ENCODE measurements at regions not wholly inside any gene's neighbourhood (a gene's known extent, or its start where the extent isn't known, plus 50 kb on each side); places are given as distances from the start of the nearest gene placed in this dataset.

- TF ChIP-seq CTCF (conservative IDR thresholded peaks at IDR 0.05 in 1 of 2, IDR thresholded peaks at IDR 0.05 in 1 of 2; ENCODE audit: low read depth in 1 of 2, low read length in 2 of 2) = no peak
- TF ChIP-seq EZH2 (IDR thresholded peaks at IDR 0.05; ENCODE audit: low read length, missing control alignments) = no peak
- H3K79me2 ChIP-seq (ENCODE audit: control insufficient read depth, insufficient read depth, low read length) = peaks cover 7% of the 10 kb centered on the region
- DNase-seq (ENCODE audit: low read depth in 2 of 2) = peak in 1 of 2 donors; percentile 47
- no peaks in the 10 kb centered on the region for H3K36me3 ChIP-seq (ENCODE audit: control insufficient read depth, insufficient read depth, low read length)
- H3K4me3 ChIP-seq (replicated peaks in 1 of 4; ENCODE audit: control extremely low read depth in 1 of 4, insufficient read depth in 1 of 4, low read depth in 3 of 4, low read length in 4 of 4) = no peak overlapping the region
- no peak overlapping the region for H3K4me2 ChIP-seq (ENCODE audit: extremely low read depth, insufficient read depth, low read length)
- H3K9me3 ChIP-seq (ENCODE audit: control insufficient read depth, insufficient read depth, low read depth, low read length) = no peaks in the 10 kb centered on the region
- no peak overlapping the region for H3K9ac ChIP-seq (ENCODE audit: insufficient read depth, low read length)
- no peaks in the 10 kb centered on the region for H3K27me3 ChIP-seq (ENCODE audit: control insufficient read depth, insufficient read depth, low read length)
- no peaks in the 10 kb centered on the region for H3K4me1 ChIP-seq (ENCODE audit: control insufficient read depth, extremely low read depth, insufficient read depth, low read length)
- H2AFZ ChIP-seq (ENCODE audit: low read length) = no peak overlapping the region
- H3K27ac ChIP-seq (ENCODE audit: insufficient read depth, low read length) = no peak overlapping the region
- H4K20me1 ChIP-seq (ENCODE audit: control insufficient read depth, extremely low read depth, insufficient read depth, low read length) = no peaks in the 10 kb centered on the region
These were observed 116.2 kb upstream of the SLC4A4 start for GRCh38 chr4:71222661-71223060.

GRCh38 chr4:71229477-71230270 lies 109.1 kb upstream of the SLC4A4 start:
- peak overlapping the region; percentile 10 for H2AFZ ChIP-seq (ENCODE audit: low read length)

More at GRCh38 chr4:71229477-71230270, 109.1 kb upstream of the SLC4A4 start:
- DNase-seq (ENCODE audit: low read depth in 2 of 2) = peak; percentile 50 to 83
- peak overlapping the region; percentile 28 for H3K4me2 ChIP-seq (ENCODE audit: extremely low read depth, insufficient read depth, low read length)
- no peaks in the 10 kb centered on the region for H3K36me3 ChIP-seq (ENCODE audit: control insufficient read depth, insufficient read depth, low read length)
- peak overlapping the region; percentile 83 for H3K27ac ChIP-seq (ENCODE audit: insufficient read depth, low read length)
- H3K27me3 ChIP-seq (ENCODE audit: control insufficient read depth, insufficient read depth, low read length) = no peaks in the 10 kb centered on the region
- H3K9me3 ChIP-seq (ENCODE audit: control insufficient read depth, insufficient read depth, low read depth, low read length) = no peaks in the 10 kb centered on the region
- H3K4me1 ChIP-seq (ENCODE audit: control insufficient read depth, extremely low read depth, insufficient read depth, low read length) = peaks cover 20% of the 10 kb centered on the region
- TF ChIP-seq EZH2 (IDR thresholded peaks at IDR 0.05; ENCODE audit: low read length, missing control alignments) (no peak), CTCF (conservative IDR thresholded peaks at IDR 0.05 in 1 of 2, IDR thresholded peaks at IDR 0.05 in 1 of 2; ENCODE audit: low read depth in 1 of 2, low read length in 2 of 2) (peak; percentile 79 to 84)
- peaks cover 12% of the 10 kb centered on the region for H3K79me2 ChIP-seq (ENCODE audit: control insufficient read depth, insufficient read depth, low read length)
- H3K4me3 ChIP-seq (replicated peaks in 1 of 4; ENCODE audit: control extremely low read depth in 1 of 4, insufficient read depth in 1 of 4, low read depth in 3 of 4, low read length in 4 of 4) = peak overlapping the region in 2 of 4 experiments; percentile 19 to 23
- H3K9ac ChIP-seq (ENCODE audit: insufficient read depth, low read length) = peak overlapping the region; percentile 24
- no peaks in the 10 kb centered on the region for H4K20me1 ChIP-seq (ENCODE audit: control insufficient read depth, extremely low read depth, insufficient read depth, low read length)
